Hepatocyte (in vitro differentiated cells): ENCODE measurements at regions not wholly inside any gene's neighbourhood (a gene's known extent, or its start where the extent isn't known, plus 50 kb on each side); places are given as distances from the start of the nearest gene placed in this dataset.

Experiments
- DNase-seq: peaks from one replicate; pipeline ENCODE4 v3.0.0-alpha.2; 2016; ENCODE audit warnings: low spot score
- H2AFZ ChIP-seq: fragments of 200-600 bp; sonication (generic); 2 replicates; pipeline ENCODE4 v1.6.0; 2016; ENCODE audit warnings: antibody characterized with exemption, mild to moderate bottlenecking
- H3K27ac ChIP-seq: fragments of 200-600 bp; sonication (generic); 2 replicates; pipeline ENCODE4 v1.5.1; 2016; ENCODE audit warnings: mild to moderate bottlenecking
- H3K27me3 ChIP-seq: fragments of 200-600 bp; sonication (generic); 2 replicates; pipeline ENCODE4 v1.6.1; 2016
- H3K36me3 ChIP-seq: fragments of 200-600 bp; sonication (generic); replicated peaks from 2 replicates; pipeline ENCODE4 v1.5.1; 2016; ENCODE audit warnings: low read depth; ENCODE audit not compliant: insufficient read depth
- H3K4me1 ChIP-seq: fragments of 200-600 bp; sonication (generic); 2 replicates; pipeline ENCODE4 v1.5.1; 2016; ENCODE audit warnings: mild to moderate bottlenecking, moderate library complexity; ENCODE audit not compliant: insufficient read depth
- H3K4me2 ChIP-seq: fragments of 200-600 bp; sonication (generic); 2 replicates; pipeline ENCODE4 v1.6.0; 2016
- H3K4me3 ChIP-seq: fragments of 200-600 bp; sonication (generic); 2 replicates; pipeline ENCODE4 v1.5.1; 2016; ENCODE audit warnings: mild to moderate bottlenecking
- H3K79me2 ChIP-seq: fragments of 200-600 bp; sonication (generic); 2 replicates; pipeline ENCODE4 v1.6.0; 2017; ENCODE audit warnings: mild to moderate bottlenecking
- H3K9me2 ChIP-seq: fragments of 200-600 bp; sonication (generic); replicated peaks from 2 replicates; pipeline ENCODE4 v1.6.0; 2017; ENCODE audit warnings: mild to moderate bottlenecking; ENCODE audit not compliant: insufficient read depth
- H3K9me3 ChIP-seq: fragments of 200-600 bp; sonication (generic); 2 replicates; pipeline ENCODE4 v1.5.1; 2016; ENCODE audit warnings: low read depth, mild to moderate bottlenecking
- H4K20me1 ChIP-seq: fragments of 200-600 bp; sonication (generic); 2 replicates; pipeline ENCODE4 v1.6.0; 2016; ENCODE audit warnings: mild to moderate bottlenecking; ENCODE audit not compliant: insufficient read depth, poor library complexity, severe bottlenecking
- CTCF ChIP-seq: fragments of 200-600 bp; sonication (generic); IDR thresholded peaks from 2 replicates; pipeline ENCODE4 v1.5.1; 2016; ENCODE audit warnings: antibody characterized with exemption, mild to moderate bottlenecking; ENCODE audit not compliant: poor library complexity
- EZH2 ChIP-seq: fragments of 200-600 bp; sonication (generic); IDR thresholded peaks from 2 replicates; pipeline ENCODE4 v1.6.1; 2016; ENCODE audit warnings: antibody characterized with exemption, mild to moderate bottlenecking, borderline replicate concordance
- EZH2phosphoT487 ChIP-seq: fragments of 200-600 bp; sonication (generic); IDR thresholded peaks from one replicate; pipeline ENCODE4 v1.6.1; 2018; ENCODE audit warnings: antibody characterized with exemption, mild to moderate bottlenecking, low read depth, moderate library complexity; ENCODE audit not compliant: unreplicated experiment, severe bottlenecking
- WGBS: methylation state at CpG from one replicate; pipeline ENCODE4 v1.1.6; 2016; ENCODE audit warnings: low lambda C conversion rate; ENCODE audit errors: missing lambda C conversion rate; 5-methylcytosine and 5-hydroxymethylcytosine counted together

DNA sequence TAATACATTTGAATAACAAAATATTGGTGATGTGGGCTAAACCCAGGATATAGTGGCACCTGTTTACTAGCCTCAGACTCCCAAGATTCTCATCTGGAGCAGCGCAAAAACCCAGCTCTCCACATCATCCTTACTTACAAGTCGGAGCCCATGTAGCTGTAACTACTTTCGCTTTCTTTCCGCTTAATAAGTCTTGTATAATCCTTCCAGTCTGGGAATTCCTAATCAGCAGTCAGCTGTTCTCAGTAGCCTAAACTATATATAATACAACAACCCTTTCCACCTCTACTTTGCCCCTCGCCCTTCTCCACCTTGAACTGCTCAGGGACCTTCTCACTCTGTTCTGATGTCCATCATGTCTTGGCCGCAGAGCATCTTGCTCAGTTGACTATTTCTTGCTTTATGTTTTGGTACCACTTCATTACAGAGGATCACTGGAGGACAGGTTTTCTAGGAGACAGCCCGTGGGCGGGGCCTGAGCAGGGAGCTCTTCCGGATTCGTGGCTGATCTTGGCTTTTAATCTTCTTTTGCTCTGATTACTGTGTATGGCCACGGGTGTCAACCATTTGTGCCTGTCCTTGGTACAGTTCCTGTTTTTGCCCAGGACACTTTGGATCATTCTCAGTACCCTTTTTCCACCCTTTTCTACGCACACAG lies 119.9 kb upstream of the SERTAD2 start:
- Histone ChIP-seq H3K27me3 (no peaks in the 10 kb centered on the region), H3K4me2 (no peak overlapping the region), H3K4me1 (peaks cover 20% of the 10 kb centered on the region), H3K9me3 (no peaks in the 10 kb centered on the region), H3K4me3 (no peak overlapping the region), H3K36me3 (no peaks in the 10 kb centered on the region), H2AFZ (no peak overlapping the region), H3K79me2 (no peaks in the 10 kb centered on the region), H3K9me2 (no peaks in the 10 kb centered on the region), H4K20me1 (no peaks in the 10 kb centered on the region), H3K27ac (no peak overlapping the region)
- no peak for TF ChIP-seq EZH2phosphoT487
- DNase-seq: no peak
- 84% methylated on average over 12 of the region's 12 CpGs for WGBS

DNA sequence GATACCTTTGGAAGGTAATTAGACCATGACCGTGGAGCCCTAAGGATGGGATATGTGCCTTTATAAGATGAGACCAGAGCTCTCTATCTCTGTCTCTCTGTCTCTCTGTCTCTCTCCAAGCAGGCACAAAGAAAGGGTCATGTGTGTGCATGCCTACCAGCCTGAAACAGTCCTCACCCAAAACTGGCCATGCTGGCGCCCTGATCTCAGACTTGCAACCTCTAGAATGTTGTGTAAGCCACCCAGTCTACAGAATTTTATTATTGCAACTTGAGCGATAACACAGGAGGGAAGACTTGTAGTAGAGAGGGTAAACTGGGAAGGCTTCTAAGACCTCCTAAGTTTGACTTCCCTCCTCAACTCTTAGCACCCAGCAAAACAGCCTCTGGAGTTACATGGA lies 124.1 kb upstream of the SERTAD2 start:
- H3K79me2 ChIP-seq: no peaks in the 10 kb centered on the region
- no peak overlapping the region for H3K27ac ChIP-seq
- no peaks in the 10 kb centered on the region for H3K27me3 ChIP-seq
- TF ChIP-seq EZH2: no peak
- no peak overlapping the region for H3K4me3 ChIP-seq
- no peak for DNase-seq
- no peaks in the 10 kb centered on the region for H3K9me3 ChIP-seq
- no peaks in the 10 kb centered on the region for H3K4me1 ChIP-seq
- no peaks in the 10 kb centered on the region for H3K36me3 ChIP-seq
- no peaks in the 10 kb centered on the region for H4K20me1 ChIP-seq
- H3K9me2 ChIP-seq: no peaks in the 10 kb centered on the region
- H3K4me2 ChIP-seq: no peak overlapping the region
- WGBS: 91% methylated on average over 3 of the region's 3 CpGs
- H2AFZ ChIP-seq: no peak overlapping the region

DNA sequence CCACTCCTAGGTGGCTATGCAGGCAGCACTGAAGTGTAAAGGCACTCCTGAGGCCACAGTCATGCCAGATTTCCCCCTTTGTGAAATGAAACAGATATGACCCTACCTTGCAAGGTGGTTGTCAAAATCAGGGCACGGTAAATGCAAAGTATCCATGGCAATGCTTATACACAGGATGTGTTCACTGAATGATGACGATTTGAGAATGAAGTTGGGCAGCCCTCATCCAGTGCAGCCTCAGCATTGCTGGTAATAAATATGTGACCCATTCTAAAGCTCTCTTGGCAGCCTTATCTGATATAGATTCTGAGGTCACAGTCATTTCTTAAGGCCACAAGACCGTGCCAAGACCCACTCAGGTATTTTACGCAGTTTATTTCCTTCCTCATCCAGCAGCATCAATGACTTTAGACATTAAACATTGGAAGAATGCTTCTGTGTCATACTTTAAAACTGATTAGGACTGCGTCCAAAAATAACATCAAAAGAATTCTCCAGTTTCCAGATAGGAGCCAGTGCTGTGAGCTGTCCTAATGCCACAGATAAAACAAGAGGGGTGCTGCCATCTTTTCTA lies 125.5 kb upstream of the SERTAD2 start:
- no peak overlapping the region for H3K4me2 ChIP-seq

DNA sequence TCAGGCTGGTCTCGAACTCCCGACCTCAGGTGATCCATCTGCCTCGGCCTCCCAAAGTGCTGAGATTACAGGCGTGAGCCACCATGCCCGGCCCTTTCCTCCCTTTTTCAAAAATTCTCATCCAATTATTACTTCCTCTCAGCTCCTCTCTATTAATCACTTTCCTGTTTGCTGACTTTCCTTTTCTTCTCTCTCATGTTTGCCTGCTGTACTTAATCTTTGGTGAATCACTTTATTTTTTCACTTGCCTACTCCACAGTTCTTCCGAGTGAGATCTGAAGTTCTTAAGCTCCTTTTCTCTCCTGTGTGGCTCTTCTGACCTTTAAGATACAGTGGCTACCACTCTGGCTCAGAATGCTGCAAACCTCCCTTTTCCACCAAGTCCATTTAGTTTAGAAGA lies 126.3 kb upstream of the SERTAD2 start:
- H3K36me3 ChIP-seq: no peaks in the 10 kb centered on the region
- H3K9me3 ChIP-seq: no peaks in the 10 kb centered on the region
- H2AFZ ChIP-seq: no peak overlapping the region
- H3K27me3 ChIP-seq: no peaks in the 10 kb centered on the region
- H3K4me2 ChIP-seq: no peak overlapping the region
- H4K20me1 ChIP-seq: no peaks in the 10 kb centered on the region
- DNase-seq: no peak
- H3K9me2 ChIP-seq: no peaks in the 10 kb centered on the region
- 92% methylated on average over 6 of the region's 6 CpGs for WGBS
- no peak overlapping the region for H3K4me3 ChIP-seq
- no peaks in the 10 kb centered on the region for H3K4me1 ChIP-seq
- H3K79me2 ChIP-seq: no peaks in the 10 kb centered on the region
- H3K27ac ChIP-seq: no peak overlapping the region
- no peak for TF ChIP-seq CTCF
- no peak for TF ChIP-seq EZH2phosphoT487
- TF ChIP-seq EZH2: no peak

More for the DNA sequence above, 125.5 kb upstream of the SERTAD2 start:
- Histone ChIP-seq H3K4me1 (no peaks in the 10 kb centered on the region), H2AFZ (no peak overlapping the region), H3K36me3 (no peaks in the 10 kb centered on the region), H3K4me3 (no peak overlapping the region), H3K9me3 (no peaks in the 10 kb centered on the region), H4K20me1 (no peaks in the 10 kb centered on the region), H3K27ac (no peak overlapping the region), H3K27me3 (no peaks in the 10 kb centered on the region), H3K9me2 (no peaks in the 10 kb centered on the region), H3K79me2 (no peaks in the 10 kb centered on the region)
- TF ChIP-seq EZH2phosphoT487: no peak
- no peak for TF ChIP-seq EZH2
- no peak for TF ChIP-seq CTCF
- DNase-seq: no peak
- WGBS: 45% methylated on average over 5 of the region's 5 CpGs
